Neural progenitor cell (in vitro differentiated cells): ENCODE measurements at regions not wholly inside any gene's neighbourhood (a gene's known extent, or its start where the extent isn't known, plus 50 kb on each side); places are given as distances from the start of the nearest gene placed in this dataset. TPM values are rescaled to one million over a fixed set of nuclear protein-coding genes. Genes with fewer than 3 reads are reported as not detected.

ENCODE experiments used
- DNase-seq: peaks from one replicate; pipeline ENCODE4 v3.0.0-alpha.2; 2016; ENCODE audit warnings: low spot score
- H2AFZ ChIP-seq: fragments of 200-600 bp; sonication (generic); replicated peaks from 2 replicates; pipeline ENCODE4 v1.6.1; 2016; ENCODE audit warnings: antibody characterized with exemption
- H3F3A ChIP-seq: fragments of 200-600 bp; sonication (generic); 2 replicates; pipeline ENCODE4 v1.6.1; 2016; ENCODE audit warnings: antibody characterized with exemption, low read depth
- H3K27ac ChIP-seq: fragments of 200-600 bp; sonication (generic); 2 replicates; pipeline ENCODE4 v1.5.1; 2016; ENCODE audit warnings: mild to moderate bottlenecking
- H3K27me3 ChIP-seq: fragments of 200-600 bp; sonication (generic); 2 replicates; pipeline ENCODE4 v1.6.1; 2016; ENCODE audit warnings: mild to moderate bottlenecking, moderate library complexity
- H3K36me3 ChIP-seq: fragments of 200-600 bp; sonication (generic); 2 replicates; pipeline ENCODE4 v1.5.1; 2016
- H3K4me1 ChIP-seq: fragments of 200-600 bp; sonication (generic); 2 replicates; pipeline ENCODE4 v1.6.1; 2016; ENCODE audit warnings: mixed run types
- H3K4me2 ChIP-seq: fragments of 200-600 bp; sonication (generic); 2 replicates; pipeline ENCODE4 v1.6.1; 2016
- H3K4me3 ChIP-seq: fragments of 200-600 bp; sonication (generic); 2 replicates; pipeline ENCODE4 v1.5.1; 2016
- H3K79me2 ChIP-seq: fragments of 200-600 bp; sonication (generic); 2 replicates; pipeline ENCODE4 v1.6.1; 2016; ENCODE audit warnings: low read depth
- H3K9ac ChIP-seq: fragments of 200-600 bp; sonication (generic); 2 replicates; pipeline ENCODE4 v1.6.1; 2016
- H3K9me3 ChIP-seq: fragments of 200-600 bp; sonication (generic); 2 replicates; pipeline ENCODE4 v1.5.1; 2016; ENCODE audit warnings: low read depth
- H4K20me1 ChIP-seq: fragments of 200-600 bp; sonication (generic); 2 replicates; pipeline ENCODE4 v1.6.1; 2016; ENCODE audit warnings: low read depth
- H3K27ac Mint-ChIP-seq: 3 replicates; pipeline ENCODE4 v1.8.0; 2021; ENCODE audit warnings: mixed read lengths
- H3K27me3 Mint-ChIP-seq: 2 replicates; pipeline ENCODE4 v1.8.0; 2022; ENCODE audit warnings: low read depth, mild to moderate bottlenecking, inconsistent platforms, moderate library complexity, mixed read lengths; ENCODE audit not compliant: insufficient read depth
- H3K36me3 Mint-ChIP-seq: 3 replicates; pipeline ENCODE4 v1.8.0; 2021; ENCODE audit warnings: mixed read lengths
- H3K4me1 Mint-ChIP-seq: 3 replicates; pipeline ENCODE4 v1.8.0; 2021; ENCODE audit warnings: mixed read lengths
- H3K4me3 Mint-ChIP-seq: 3 replicates; pipeline ENCODE4 v1.8.0; 2021; ENCODE audit warnings: mild to moderate bottlenecking, moderate library complexity, mixed read lengths
- H3K9me3 Mint-ChIP-seq: 3 replicates; pipeline ENCODE4 v1.8.0; 2020; ENCODE audit warnings: mixed read lengths
- CTCF ChIP-seq: fragments of 200-600 bp; sonication (generic); IDR thresholded peaks from 2 replicates; pipeline ENCODE4 v1.5.1; 2017; ENCODE audit warnings: antibody characterized with exemption, mild to moderate bottlenecking
- EZH2 ChIP-seq: fragments of 200-600 bp; sonication (generic); IDR thresholded peaks from 2 replicates; pipeline ENCODE4 v1.6.1; 2017; ENCODE audit warnings: antibody characterized with exemption, mild to moderate bottlenecking, moderate library complexity
- EZH2phosphoT487 ChIP-seq: fragments of 200-600 bp; sonication (generic); IDR thresholded peaks from 2 replicates; pipeline ENCODE4 v1.6.1; 2017; ENCODE audit warnings: antibody characterized with exemption
- small RNA-seq: library from RNA; depleted of rRNA; stranded (forward); fragments of <200 nt; gene quantifications from one replicate; pipeline ENCODE3, GENCODE V24; 2015

- no peaks in the 10 kb centered on the region for H3K4me1 Mint-ChIP-seq
- H3K9ac ChIP-seq: no peak overlapping the region
- no peaks in the 10 kb centered on the region for H3K79me2 ChIP-seq
- TF ChIP-seq EZH2phosphoT487 (no peak), EZH2 (no peak), CTCF (no peak)
- peaks cover 2% of the 10 kb centered on the region for H3K27me3 Mint-ChIP-seq
- no peak overlapping the region for H3K27ac ChIP-seq
- no peaks in the 10 kb centered on the region for H4K20me1 ChIP-seq
- no peaks in the 10 kb centered on the region for H3K4me1 ChIP-seq
- no peaks in the 10 kb centered on the region for H3K36me3 ChIP-seq
- H3K27ac Mint-ChIP-seq: no peak overlapping the region
- no peak overlapping the region for H2AFZ ChIP-seq
- H3K27me3 ChIP-seq: no peaks in the 10 kb centered on the region
- H3K4me2 ChIP-seq: no peak overlapping the region
- H3F3A ChIP-seq: no peaks in the 10 kb centered on the region
- no peak overlapping the region for H3K4me3 Mint-ChIP-seq
- no peaks in the 10 kb centered on the region for H3K36me3 Mint-ChIP-seq
- H3K9me3 Mint-ChIP-seq: no peaks in the 10 kb centered on the region
- no peaks in the 10 kb centered on the region for H3K9me3 ChIP-seq
- no peak for DNase-seq
- no peak overlapping the region for H3K4me3 ChIP-seq
These were observed 56.3 kb upstream of the ZEB1 start for GRCh38 chr10:31262672-31263071.

- Mint-ChIP-seq H3K36me3 (no peaks in the 10 kb centered on the region), H3K27ac (no peak overlapping the region), H3K9me3 (no peaks in the 10 kb centered on the region), H3K4me1 (no peaks in the 10 kb centered on the region), H3K4me3 (no peak overlapping the region), H3K27me3 (peaks cover 2% of the 10 kb centered on the region)
- no peaks in the 10 kb centered on the region for H3K4me1 ChIP-seq
- H3K27ac ChIP-seq: no peak overlapping the region
- no peak overlapping the region for H3K4me2 ChIP-seq
- no peaks in the 10 kb centered on the region for H3K9me3 ChIP-seq
- TF ChIP-seq EZH2 (no peak), EZH2phosphoT487 (no peak), CTCF (no peak)
- H3K4me3 ChIP-seq: no peak overlapping the region
- H3K27me3 ChIP-seq: no peaks in the 10 kb centered on the region
- no peaks in the 10 kb centered on the region for H3F3A ChIP-seq
- no peaks in the 10 kb centered on the region for H3K79me2 ChIP-seq
- no peaks in the 10 kb centered on the region for H4K20me1 ChIP-seq
- no peaks in the 10 kb centered on the region for H3K36me3 ChIP-seq
- no peak overlapping the region for H3K9ac ChIP-seq
- no peak overlapping the region for H2AFZ ChIP-seq
- DNase-seq: no peak
These were observed 55.1 kb upstream of the ZEB1 start for GRCh38 chr10:31263903-31264302.

- H3K9ac ChIP-seq: no peak overlapping the region
- H3K4me1 ChIP-seq: no peaks in the 10 kb centered on the region
- no peak overlapping the region for H3K4me3 ChIP-seq
- H3K36me3 ChIP-seq: no peaks in the 10 kb centered on the region
- H3K79me2 ChIP-seq: no peaks in the 10 kb centered on the region
- Mint-ChIP-seq H3K4me3 (no peak overlapping the region), H3K27ac (peak overlapping the region; percentile 32), H3K27me3 (no peaks in the 10 kb centered on the region), H3K4me1 (no peaks in the 10 kb centered on the region), H3K9me3 (no peaks in the 10 kb centered on the region), H3K36me3 (no peaks in the 10 kb centered on the region)
- no peaks in the 10 kb centered on the region for H4K20me1 ChIP-seq
- DNase-seq: no peak
- TF ChIP-seq EZH2: no peak
- TF ChIP-seq EZH2phosphoT487: no peak
- no peak for TF ChIP-seq CTCF
- no peaks in the 10 kb centered on the region for H3F3A ChIP-seq
- H3K4me2 ChIP-seq: no peak overlapping the region
- no peak overlapping the region for H3K27ac ChIP-seq
- no peak overlapping the region for H2AFZ ChIP-seq
- H3K9me3 ChIP-seq: no peaks in the 10 kb centered on the region
- H3K27me3 ChIP-seq: no peaks in the 10 kb centered on the region
These were observed 50.3 kb upstream of the ZEB1 start for GRCh38 chr10:31268444-31269303.

Small RNA genes in the stretch of these regions (small RNA-seq; reads per million reads assigned to genes)
- gene RNA5SP309: not detected
